Prostate gland (tissue), 2 donors: ENCODE measurements at regions not wholly inside any gene's neighbourhood (a gene's known extent, or its start where the extent isn't known, plus 50 kb on each side); places are given as distances from the start of the nearest gene placed in this dataset.

ENCODE experiments used
- CTCF ChIP-seq, 4 experiments: fragments of 200-600 bp in 2 of 4; fragments of 450-650 bp in 2 of 4; sonication (generic) in 2 of 4; IDR thresholded peaks; 1 replicate in 3 of 4; 2 replicates in 1 of 4; pipeline ENCODE4 v1.5.1; 2016 to 2019; ENCODE audit warnings: antibody characterized with exemption in 4 of 4, mild to moderate bottlenecking in 2 of 4, moderate library complexity in 2 of 4
- POLR2A ChIP-seq: fragments of 450-650 bp; IDR thresholded peaks from one replicate; pipeline ENCODE4 v1.6.1; 2016; ENCODE audit warnings: antibody characterized with exemption, mild to moderate bottlenecking
- POLR2AphosphoS5 ChIP-seq: sonication (generic); formaldehyde crosslinking; IDR thresholded peaks from one replicate; pipeline ENCODE4 v1.6.1; 2017; ENCODE audit warnings: antibody characterized with exemption

DNA sequence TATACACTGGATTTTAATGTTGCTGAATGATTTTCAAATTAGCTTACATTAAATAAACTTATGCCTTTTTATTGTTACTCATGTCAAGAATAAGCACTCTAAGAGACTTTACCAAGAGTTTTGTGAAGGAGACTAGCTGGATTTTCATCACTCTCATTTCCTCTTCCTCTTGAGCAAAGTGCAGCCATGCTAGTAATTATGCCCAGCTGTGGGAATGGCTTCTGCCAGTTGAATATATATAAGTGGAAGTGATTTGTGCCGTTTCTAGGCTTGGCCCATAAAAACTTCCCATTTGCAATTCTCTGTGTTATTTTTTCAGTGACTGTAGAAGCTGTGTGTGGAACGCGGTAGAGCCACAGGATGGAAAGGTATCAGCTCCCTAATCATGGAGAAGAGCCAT lies 255.8 kb downstream of the HDGFL1 start:
- TF ChIP-seq POLR2A (no peak), CTCF (IDR thresholded peaks at IDR 0.05) (no peak), POLR2AphosphoS5 (no peak)
